ENCODE measurements at regions not wholly inside any gene's neighbourhood (a gene's known extent, or its start where the extent isn't known, plus 50 kb on each side); places are given as distances from the start of the nearest gene placed in this dataset.
"Not testable (repeated sequence)": the region's sequence is repeated elsewhere in the genome, so short reads cannot be mapped to it uniquely, and the experiment has no call there.

DNA sequence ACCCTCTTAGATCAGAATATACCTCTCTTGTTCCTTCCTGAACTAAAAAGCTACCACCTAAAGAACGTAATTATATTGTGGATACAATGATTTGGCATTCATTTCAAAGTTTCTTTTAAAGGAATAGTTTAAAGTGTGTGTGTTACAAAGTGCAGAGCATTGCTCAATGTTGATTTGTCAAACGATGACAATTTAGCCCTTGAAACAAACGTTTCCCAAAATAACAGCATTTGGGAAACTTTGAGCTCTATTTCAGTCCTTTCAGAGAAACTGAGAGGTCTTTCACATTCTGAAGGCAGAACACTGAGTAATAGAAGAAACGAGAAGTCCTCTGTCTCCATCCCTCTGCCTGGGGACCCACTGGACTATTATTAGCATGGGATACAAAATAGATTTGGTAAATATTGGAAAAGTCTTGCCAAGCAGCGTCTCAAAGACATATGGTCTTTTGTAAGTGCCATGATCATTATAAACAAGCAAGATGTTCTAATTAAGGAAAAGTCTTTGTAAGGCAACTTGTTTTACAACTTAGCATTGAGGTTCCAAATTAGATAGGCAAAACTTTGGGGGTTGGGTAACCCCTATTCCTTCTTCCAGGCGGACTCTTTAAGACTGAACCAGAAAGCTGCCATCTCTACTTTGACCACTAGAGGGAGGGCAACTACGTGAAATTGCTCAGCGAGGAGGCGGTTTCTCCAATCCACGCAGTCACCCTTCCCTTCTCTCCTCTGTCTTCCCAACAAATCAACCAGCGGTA lies 208.8 kb downstream of the RNF144B start:
- DNase-seq, result peak; percentile 60

DNA sequence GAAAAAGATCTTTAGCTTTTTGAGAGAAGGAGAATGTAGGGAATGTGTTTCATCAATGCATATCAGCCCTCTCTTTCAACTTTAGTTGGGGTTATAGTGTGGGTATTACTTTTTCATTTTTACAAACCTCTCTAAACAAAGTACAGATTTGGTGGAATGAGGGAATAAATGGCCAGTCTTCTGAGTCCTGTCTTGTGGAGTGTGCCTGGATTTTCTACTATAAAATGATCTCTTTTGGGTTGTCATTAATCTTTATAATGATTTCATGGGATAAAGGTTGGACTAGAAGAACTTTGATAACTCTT lies 209.3 kb downstream of the RNF144B start:
- no peak for DNase-seq

DNA sequence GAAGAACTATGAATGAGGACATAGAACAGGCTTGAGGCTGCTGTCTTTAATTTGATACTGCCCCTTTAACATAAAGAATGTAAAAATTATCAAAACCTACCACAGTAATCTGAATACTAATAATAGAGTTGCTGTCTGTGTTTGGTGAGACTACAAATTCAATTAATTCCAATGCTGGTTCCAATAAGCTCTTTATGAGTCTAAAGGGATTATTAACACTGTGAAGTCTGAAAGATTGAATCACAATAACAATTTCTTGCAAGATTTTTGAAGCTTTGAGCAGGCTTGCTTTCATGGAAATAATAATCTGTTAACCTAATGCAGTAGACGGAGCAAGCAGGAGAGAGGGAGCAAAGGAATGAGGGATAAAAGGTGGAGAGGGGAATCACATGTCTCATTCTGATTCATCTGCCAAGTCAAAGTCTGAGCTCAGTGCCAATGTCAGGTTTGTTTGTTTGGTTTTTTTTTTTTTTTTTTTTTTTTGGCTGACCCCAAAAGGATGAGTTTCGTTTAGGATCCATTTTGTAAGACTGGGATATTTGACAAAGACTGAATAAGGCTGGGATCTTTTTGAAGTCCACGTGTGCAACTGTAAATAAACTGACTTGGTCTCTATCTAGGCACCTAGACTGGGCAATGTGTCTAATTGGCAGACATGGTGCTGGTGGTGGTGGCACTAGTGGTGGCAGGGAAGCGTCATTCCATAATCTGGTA lies 211.6 kb downstream of the RNF144B start:
- DNase-seq, result no peak

DNA sequence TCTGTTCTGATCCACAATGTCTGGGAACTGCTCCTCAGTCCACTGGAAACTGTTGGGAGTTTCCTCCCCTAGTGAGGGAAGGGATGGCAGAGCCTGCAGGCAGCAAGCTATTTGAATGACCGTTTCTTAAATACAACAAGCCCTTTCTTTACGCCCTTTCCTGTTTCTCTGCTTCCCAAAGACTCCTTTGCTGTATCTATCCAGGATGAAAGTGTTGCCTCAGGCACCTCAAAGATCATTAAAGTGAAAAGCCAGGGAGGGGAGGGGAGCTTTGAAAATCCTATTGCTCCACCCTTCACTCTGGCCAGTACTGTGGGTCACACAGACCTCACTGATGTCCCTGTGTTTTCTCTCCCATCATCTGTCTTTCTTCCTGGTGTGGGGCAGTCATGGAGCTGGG lies 213.1 kb downstream of the RNF144B start:
- no peak for DNase-seq

DNA sequence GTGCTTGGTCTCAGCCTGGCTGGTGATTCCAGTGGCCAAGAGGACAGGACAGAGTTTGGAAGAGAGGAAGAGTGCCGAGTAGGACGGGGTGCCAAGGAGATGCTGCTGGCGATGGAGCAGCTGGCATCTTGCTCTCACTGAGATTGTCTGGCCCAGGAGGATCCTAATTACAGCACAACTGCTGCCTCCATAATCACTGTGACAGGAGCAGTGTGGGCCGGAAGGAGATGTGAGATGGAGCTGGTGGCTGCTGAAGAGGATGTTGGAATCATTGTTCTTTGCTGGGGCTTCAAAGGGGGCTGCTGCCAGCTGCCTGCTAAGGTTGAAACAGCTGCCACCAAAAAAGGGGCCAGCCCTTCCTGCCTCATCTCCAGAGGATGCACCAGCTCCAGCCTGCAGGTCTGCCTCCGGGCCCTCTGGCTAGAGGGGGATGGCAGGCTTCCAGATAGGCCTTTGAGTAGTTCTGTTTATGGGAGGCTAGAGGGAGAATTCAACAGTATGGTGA lies 214.4 kb downstream of the RNF144B start:
- DNase-seq, result no peak

DNA sequence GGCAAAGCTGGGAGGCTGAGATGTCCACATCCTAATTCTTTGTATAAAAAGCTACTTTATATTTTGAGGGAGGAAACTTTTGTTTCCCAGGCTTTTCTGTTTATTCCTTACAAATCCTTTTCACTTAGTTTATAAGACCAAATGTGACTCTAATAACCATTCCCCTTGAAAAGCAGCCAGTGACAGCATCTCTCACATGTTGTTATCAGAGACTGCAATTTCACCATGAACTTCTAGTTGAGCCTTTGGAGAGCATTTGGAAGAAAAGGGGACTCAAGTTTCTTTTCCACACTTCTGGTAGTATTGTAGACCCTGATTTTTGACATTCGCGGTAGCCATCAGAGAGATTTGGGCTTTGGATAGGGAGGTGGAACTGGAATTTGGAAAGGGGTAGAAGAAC lies 215.8 kb downstream of the RNF144B start:
- no peak for DNase-seq

DNA sequence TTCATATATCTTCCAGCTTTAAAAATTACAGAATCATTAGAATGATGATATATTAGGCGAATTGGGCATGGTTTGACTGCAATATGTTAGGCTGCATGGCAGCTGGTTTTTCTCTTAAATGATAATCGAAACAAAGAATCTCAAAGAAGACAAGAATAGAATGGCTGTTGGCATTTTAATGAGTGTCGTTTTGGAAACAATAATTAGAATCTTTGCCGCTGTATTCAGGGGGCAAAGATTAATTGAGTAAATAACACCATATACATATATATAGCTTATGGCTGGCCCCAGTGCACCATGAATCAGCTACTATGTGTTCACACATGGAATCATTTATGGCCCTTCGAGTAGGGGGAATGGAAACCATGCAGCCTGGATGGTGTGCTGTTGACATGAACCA lies 216.2 kb downstream of the RNF144B start:
- no peak for DNase-seq

DNA sequence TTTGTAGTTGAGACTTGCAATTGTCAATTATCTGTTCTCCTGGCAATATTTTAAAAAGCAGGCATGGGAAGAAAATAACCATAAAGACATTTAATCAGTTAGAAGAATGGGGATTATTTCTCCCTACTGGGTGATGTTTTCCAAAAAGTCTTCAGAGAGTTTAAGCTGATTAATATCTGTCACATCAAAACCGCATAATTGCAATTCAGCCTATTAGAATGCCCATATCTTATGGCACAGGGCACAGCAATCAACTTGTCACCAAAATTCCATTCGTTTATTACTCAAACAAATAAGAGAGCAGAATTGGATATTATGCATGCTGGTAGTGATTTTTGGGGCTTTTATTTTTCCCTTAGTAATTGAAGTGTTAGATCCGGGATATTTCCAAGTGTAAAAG lies 218.7 kb downstream of the RNF144B start:
- no peak for DNase-seq

DNA sequence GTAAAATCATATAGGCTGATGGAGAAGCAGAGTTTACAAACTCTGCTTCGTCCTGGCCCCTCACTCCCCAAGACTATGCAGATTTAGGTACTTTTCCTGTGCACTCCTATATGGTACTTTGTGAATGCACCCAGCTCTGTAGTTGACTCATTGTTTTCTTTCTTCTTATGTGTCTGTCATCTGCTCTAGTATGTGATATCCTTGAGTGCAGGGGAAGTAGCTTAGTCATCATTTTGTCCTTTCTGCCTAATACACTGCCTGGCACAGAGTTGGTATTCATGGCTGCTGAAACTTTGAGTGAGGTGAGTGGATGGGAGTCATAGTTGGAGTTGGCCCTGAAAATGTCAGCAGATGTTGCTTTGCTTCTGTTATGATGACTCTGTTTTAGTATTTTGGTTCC lies 222.6 kb downstream of the RNF144B start:
- no peak for DNase-seq

DNA sequence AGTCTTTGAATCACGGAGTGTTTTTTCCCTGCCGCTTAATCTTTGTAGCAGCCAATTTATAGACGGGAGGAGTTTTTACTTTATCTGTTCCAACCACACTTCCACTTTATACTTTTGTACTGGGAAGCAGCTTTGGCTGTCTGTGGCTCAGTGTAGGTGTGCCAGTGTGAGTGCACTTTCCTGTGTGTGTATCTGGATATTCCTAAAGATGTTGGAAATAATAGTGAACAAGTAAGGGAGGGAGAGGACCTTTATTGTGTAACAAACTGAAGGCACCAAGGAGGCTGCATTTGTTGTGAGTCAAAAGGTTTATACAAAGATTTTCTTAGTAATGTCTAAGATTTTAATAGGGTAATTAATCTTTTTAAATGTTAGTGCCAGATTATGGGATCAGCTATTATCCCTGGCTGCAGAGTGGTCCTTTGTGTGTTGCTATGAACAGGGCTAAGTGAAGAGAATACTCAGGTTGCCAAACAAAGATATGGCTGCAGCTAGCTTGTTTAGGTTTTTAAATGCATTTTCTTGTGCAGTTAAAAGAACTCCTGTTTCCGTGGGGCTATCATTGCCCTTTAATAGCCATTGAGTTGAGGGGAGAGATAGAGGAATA lies 226.3 kb downstream of the RNF144B start:
- DNase-seq, result no peak

DNA sequence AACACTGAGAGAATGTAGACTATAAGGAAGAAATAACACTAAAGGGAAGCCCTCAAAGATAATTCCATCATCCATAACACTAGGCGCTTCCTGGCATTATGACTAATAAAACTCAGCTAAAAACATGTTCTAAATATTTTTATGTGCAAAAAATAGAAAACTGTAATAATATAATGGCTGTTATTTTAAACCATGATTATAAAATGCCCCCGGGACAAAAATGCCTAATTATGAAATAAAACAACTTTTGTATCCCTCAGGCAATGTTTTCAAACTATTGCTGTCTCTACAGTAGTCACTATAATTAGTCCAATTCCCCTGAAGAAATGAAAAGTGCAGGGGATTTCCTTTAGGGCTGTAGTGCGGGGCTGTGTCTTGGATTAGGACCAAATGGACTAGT lies 242.4 kb downstream of the RNF144B start:
- DNase-seq, result no peak

DNA sequence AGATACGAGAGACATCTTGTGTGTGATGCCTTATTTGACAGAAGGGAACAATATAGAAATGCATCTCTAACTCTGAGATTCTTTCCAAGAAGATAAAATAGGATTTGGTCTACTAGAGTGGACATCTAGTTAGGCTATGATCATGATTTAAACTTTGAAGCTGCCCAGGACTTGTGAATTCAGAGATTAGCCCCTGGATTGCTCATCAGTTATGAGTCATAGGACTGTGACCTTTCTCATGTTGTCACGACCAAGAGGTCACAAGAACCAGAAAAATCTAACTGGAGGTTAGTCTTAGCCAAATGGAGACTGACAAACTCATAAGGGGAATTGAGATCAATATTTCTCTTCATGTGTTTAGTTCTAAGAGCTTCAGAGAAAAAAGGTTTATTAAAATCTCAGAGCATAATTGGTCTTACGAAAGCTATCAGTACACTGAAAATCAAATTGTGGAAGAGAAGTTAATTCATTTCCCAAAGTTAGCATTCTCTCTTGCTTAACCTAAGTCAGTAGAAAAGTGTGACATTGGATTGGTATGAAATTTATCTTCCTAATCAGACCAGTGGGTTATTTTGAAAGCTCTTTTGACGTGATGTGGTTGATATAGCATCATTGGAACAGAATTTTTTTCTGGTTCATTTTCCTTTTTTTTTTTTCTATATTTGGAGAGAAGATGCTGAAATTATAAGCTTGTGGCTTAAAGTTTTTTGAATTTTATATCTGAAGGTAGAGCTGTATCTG lies 245.7 kb downstream of the RNF144B start:
- no peak for DNase-seq

DNA sequence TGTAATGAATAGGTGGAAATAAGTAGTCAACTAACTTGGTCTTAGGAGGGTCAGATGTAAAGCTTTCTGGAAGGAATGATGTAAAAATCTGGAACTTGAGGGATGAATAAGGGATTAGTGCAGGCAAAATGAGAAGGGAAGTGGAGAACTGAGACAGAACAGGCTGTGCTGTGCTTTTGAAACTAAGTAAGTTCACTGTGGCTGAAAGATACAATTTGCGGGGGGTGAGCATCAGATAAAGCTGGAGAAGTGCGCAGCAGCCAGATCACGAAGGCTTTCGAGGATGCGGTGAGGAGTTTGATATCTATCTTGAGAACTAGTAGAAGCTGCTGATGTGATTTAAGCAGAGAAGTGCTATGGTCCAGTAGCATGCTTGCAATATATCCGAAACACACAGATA lies 247.8 kb downstream of the RNF144B start:
- no peak for DNase-seq

DNA sequence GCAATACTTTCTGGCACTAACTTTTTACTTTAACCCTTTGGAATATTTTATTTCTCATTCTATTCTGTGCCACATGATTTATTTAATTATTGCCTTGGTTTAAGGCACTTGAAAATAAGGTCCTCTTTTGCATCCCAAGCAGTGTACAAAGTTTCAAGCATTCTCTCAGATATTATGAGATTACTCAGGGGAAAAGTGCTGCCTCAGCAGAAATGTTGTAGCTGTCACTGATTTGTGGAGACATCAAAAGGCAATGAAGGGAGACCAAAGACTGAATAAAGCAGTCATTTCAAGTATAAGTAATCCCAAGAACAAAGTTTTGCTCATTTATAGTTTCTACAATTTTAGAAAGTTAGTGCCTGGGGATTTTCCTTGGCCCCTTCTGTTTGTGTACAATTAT lies 253.0 kb downstream of the RNF144B start:
- no peak for DNase-seq

DNA sequence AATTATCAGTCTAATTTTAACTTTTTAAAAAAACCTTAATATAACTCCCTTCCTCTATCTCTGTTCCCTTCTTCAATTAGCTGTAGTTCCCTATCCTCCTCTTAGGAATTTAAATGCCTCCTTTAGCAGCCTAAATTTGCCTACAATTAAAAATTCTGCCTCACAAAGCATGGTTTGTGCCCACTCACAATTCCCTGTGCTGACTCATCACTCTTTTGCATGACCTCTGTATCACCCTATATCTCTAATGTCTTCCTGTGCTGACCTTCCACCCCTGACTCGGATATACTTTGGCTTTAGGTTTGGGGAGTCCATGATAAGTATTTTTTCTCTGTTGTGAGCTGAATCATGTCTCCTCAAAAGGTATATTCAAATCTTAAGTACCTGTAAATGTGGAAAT lies 253.6 kb downstream of the RNF144B start:
- no peak for DNase-seq

DNA sequence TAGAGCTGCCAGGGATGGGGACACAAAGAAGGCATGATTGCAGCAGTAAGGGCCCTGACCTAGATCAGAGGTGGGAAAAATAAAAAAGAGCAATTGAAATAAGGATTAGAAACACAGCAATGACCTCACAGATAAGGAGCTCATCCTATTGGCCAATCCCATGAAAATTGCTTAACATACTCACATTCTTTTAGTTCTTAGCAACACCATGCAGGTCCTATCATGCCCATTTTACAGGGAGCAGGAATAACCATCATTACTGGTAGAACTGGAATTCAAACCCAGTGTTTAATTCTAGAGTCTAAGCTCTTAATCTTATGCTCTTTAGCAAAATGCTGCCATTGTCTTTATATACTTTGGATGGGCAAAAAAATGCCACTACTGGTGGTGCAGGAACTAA lies 267.7 kb downstream of the RNF144B start:
- DNase-seq, result no peak

DNA sequence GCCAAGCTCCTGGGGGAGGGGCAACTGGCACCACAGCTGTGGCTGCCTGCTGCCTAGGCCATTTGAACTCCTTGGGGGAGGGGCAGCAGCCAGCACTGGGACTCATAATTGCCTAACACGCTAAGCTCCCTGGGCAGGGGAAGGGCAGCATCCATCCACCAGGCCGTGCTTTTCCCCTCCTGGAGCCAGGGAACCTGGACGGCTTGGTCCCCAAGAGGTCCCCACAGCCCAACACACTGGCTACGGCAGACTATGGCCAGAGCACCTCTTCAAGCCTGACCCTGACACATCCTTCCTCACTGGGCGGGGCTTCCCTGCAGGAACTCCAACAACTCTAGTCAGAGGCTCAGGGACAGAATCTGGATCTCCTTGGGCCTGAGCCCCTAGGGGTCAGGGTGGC lies 269.4 kb downstream of the RNF144B start:
- no peak for DNase-seq

DNA sequence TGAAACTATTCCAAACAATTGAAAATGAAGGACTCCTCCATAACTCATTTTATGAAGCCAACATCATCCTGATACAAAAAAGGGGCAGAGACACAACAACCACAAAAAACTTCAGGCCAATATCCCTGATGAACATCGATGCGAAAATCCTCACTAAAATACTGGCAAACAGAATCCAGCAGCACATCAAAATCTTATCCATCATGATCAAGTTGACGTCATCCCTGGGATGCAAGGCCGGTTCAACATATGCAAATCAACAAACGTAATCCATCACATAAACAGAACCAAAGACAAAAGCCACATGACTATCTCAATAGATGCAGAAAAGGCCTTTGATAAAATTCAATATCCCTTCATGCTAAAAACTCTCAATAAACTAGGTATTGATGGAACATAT lies 272.8 kb downstream of the RNF144B start:
- DNase-seq, result not testable (repeated sequence)

DNA sequence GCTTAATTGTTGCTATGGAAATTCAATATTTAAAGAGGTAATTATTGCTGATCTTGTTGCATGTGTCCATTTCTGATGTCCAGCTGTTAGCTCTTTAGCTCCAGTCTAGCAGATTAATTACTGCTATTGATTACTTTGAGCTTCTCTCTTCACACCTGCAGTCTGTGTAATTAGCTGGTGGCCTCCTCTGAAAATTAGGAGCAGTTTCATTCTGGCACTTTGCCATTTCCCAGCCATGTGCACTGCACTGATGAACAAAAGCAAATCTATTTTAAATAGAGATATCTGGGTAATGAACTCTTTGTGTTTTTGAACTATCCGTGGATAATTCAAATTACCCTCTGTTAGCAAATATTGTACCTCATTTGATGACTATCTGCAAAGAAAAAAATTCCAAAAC lies 275.9 kb downstream of the RNF144B start:
- DNase-seq, result no peak

DNA sequence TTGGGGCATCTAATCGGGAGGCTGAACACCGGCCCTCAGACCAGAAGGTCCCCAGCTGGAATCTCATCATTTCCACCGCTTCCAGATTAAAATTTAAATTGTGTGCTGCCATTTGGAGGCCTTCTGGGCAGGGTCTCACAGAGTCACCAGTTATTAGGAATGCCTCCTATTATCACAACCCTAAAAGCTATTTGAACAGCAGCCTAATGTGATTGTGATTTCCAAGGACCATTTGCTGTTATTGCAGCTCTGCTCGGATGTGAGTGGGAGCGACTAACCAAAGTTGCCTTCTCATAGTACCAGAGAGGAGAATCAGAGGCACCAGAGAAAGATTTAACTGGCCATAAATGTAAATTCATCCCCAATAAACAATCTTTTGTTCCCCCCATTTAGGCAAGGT lies 277.3 kb downstream of the RNF144B start:
- no peak for DNase-seq

DNA sequence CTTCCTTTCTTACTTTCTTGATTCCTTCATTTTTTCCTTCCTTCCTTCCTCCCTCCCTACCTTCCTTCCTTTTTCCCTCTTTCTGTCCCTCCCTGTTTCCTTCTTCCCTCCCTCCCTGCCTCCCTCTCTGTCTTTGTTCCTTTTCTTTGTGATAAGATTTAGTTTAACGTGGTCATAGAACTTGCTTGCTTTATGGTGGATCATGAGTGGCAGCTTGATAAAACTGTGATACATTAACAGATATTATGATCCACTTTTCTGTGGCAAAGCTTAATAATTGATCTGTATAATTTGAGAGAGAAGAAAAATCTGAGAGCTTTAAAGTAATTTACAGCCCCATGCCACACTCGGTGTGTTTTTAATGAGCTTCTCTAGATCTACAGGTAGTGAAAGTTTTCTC lies 280.5 kb downstream of the RNF144B start:
- no peak for DNase-seq

DNA sequence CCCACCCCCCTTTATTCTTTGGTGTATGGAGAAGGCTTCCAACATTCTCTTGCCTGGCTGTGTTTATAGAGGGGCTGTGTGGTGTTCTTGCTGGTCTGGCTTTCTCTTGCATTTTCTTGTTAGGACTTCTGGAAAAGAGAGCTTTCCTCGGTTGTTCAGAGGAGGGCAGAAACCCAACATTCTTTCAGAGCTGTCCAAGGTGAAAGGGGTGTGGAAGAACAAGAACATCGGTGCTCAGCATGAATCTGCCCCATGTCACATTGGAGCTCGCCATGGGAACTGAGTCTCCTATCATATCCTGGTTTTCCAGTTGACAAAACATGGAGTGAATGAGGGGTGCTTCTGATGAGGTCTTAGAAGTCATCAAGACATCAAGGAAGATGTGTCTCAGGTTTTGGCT lies 281.8 kb downstream of the RNF144B start:
- no peak for DNase-seq

DNA sequence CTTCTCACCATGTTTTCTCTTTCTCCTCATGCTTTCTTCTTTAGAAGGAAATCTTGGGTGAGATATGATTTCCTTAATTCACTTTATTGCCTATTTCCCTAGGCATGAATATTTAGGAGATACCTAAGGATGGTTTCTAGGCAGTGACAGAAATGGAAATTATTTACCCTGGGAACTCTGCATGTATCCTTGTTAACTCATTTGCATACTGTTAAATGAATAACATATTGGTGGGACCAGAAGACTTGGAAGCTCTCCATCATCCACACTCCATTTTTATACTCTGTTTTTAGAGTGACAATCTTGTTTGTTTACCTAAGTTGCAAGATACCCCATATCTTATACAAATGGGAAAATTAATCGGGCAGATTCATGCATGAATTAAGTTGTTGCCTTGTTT lies 285.7 kb downstream of the RNF144B start:
- DNase-seq, result no peak

DNA sequence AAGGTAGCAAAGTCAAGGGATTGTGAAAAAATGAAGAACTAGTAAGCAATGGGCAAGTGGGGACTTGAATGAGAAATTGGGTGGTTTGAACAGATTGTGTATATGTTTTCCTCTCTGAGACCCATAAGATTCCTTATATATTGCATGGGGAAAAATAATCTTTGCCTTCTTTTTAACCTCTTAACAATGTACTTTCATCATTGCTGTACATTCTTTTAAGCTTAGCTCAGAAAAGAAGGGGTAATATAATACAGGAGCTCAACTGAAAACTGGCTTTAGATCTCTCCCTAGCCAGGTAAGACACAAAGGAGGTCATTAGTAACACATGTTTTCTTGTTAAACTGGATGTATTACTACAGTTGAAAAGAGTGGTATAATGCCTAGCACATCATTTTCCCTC lies 287.2 kb downstream of the RNF144B start:
- DNase-seq, result no peak
